ENCODE measurements at regions not wholly inside any gene's neighbourhood (a gene's known extent, or its start where the extent isn't known, plus 50 kb on each side); places are given as distances from the start of the nearest gene placed in this dataset.

DNA sequence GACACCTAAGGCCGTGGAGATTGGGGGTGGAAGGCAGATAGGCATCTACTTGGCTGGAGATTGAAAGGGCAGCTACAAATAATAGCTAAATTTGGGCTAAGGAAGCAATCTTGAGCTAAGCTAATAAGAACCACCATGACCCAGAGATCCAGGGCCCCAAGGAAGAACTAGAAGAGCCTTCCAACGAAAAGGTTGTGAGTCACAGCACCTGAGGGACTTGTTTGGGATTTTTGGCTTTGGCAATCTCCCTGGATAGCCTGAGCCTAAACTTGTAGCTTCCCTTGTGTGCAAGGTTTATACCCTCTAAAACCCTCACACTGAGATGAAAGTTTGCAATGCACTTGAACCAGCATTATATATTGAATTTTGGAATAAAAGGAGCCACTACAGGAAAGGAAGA is 364.0 kb upstream of the IL12A start:
- no peaks in the 10 kb centered on the region for H3K9me3 ChIP-seq (replicated peaks)
- H3K27me3 ChIP-seq (ENCODE audit: low read depth), result no peaks in the 10 kb centered on the region
- H3K36me3 ChIP-seq, result no peaks in the 10 kb centered on the region
- peaks cover 16% of the 10 kb centered on the region for H3K4me1 ChIP-seq
- intact Hi-C loops (cut with micrococcal nuclease), result no loop called here
- no peak for DNase-seq
- TF ChIP-seq, protein P1, sequence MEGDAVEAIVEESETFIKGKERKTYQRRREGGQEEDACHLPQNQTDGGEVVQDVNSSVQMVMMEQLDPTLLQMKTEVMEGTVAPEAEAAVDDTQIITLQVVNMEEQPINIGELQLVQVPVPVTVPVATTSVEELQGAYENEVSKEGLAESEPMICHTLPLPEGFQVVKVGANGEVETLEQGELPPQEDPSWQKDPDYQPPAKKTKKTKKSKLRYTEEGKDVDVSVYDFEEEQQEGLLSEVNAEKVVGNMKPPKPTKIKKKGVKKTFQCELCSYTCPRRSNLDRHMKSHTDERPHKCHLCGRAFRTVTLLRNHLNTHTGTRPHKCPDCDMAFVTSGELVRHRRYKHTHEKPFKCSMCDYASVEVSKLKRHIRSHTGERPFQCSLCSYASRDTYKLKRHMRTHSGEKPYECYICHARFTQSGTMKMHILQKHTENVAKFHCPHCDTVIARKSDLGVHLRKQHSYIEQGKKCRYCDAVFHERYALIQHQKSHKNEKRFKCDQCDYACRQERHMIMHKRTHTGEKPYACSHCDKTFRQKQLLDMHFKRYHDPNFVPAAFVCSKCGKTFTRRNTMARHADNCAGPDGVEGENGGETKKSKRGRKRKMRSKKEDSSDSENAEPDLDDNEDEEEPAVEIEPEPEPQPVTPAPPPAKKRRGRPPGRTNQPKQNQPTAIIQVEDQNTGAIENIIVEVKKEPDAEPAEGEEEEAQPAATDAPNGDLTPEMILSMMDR (IDR thresholded peaks at IDR 0.05; ENCODE audit: borderline replicate concordance), result no peak
- H3K4me3 ChIP-seq, result no peak overlapping the region
- H3K27ac ChIP-seq (replicated peaks), result no peak overlapping the region

DNA sequence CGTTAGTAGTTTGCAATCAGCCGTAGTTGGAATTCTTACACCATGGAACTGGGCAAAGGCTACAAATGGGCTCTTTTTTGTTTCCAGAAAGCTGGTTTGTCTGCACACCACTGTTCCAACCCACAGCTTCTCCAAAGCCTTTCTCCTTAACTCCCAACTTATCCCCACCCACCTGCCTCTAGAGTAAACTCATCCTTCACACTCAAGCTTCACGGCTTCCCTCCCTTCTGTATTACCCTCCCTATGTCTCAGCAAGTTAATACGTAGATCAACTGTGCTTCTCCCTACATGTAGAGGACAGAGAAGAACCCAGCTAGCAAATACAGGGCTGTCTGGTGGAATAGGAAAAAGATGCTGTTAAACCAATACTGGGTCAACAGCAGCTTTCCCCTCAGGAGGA is 363.0 kb upstream of the IL12A start:
- Histone ChIP-seq H3K4me1 (peaks cover 9% of the 10 kb centered on the region), H3K27me3 (ENCODE audit: low read depth) (no peaks in the 10 kb centered on the region), H3K9me3 (replicated peaks) (no peaks in the 10 kb centered on the region), H3K36me3 (no peaks in the 10 kb centered on the region), H3K4me3 (no peak overlapping the region), H3K27ac (replicated peaks) (no peak overlapping the region)
- intact Hi-C loops (cut with micrococcal nuclease), result no loop called here
- TF ChIP-seq, protein P1 (IDR thresholded peaks at IDR 0.05; ENCODE audit: borderline replicate concordance), result no peak
- no peak for DNase-seq

DNA sequence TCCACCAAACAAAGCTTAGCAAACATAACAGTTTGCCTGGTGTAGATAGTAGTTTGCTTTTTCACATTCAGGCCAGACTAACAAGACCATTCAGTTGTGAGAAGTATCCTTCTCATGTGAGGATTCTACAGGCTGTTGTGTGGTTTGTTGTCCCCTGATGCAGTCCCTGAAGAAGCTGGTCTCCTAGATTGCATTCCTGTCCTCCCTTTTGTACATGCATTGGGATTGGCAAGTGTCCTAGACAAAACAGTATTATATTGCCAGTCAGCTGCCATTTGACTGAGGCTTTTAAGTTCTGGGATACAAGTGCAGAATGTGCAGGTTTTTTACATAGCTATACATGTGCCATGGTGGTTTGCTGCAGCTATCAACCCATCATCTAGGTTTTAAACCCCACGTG is 362.0 kb upstream of the IL12A start:
- H3K4me3 ChIP-seq, result no peak overlapping the region
- intact Hi-C loops (cut with micrococcal nuclease), result no loop called here
- TF ChIP-seq, protein P1 (IDR thresholded peaks at IDR 0.05; ENCODE audit: borderline replicate concordance), result no peak
- no peaks in the 10 kb centered on the region for H3K27me3 ChIP-seq (ENCODE audit: low read depth)
- DNase-seq, result no peak
- no peaks in the 10 kb centered on the region for H3K9me3 ChIP-seq (replicated peaks)
- H3K4me1 ChIP-seq, result peaks cover 3% of the 10 kb centered on the region
- no peaks in the 10 kb centered on the region for H3K36me3 ChIP-seq
- H3K27ac ChIP-seq (replicated peaks), result no peak overlapping the region

DNA sequence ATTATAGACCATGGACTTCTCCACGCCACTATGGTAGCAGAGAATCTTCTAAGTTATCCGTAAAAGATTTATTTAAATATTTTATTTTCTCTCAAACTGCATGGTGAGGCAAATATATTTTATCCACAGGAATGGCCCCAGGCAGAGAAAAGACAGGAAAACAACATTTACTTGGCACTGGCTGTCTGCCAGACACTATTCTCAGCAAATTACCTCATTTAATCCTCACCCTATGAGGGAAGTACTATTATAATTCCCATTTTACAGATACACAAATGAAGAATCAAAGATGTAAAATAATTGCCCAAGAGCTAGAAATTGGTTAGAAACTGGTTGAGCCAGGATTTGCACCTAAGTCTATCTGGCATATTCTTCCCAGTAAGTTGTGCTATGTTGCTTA is 361.4 kb upstream of the IL12A start:
- TF ChIP-seq, protein P1 (IDR thresholded peaks at IDR 0.05; ENCODE audit: borderline replicate concordance), result no peak
- Histone ChIP-seq H3K27me3 (ENCODE audit: low read depth) (no peaks in the 10 kb centered on the region), H3K9me3 (replicated peaks) (no peaks in the 10 kb centered on the region), H3K4me3 (no peak overlapping the region), H3K27ac (replicated peaks) (no peak overlapping the region), H3K36me3 (no peaks in the 10 kb centered on the region), H3K4me1 (no peaks in the 10 kb centered on the region)
- intact Hi-C loops (cut with micrococcal nuclease), result no loop called here
- DNase-seq, result no peak

DNA sequence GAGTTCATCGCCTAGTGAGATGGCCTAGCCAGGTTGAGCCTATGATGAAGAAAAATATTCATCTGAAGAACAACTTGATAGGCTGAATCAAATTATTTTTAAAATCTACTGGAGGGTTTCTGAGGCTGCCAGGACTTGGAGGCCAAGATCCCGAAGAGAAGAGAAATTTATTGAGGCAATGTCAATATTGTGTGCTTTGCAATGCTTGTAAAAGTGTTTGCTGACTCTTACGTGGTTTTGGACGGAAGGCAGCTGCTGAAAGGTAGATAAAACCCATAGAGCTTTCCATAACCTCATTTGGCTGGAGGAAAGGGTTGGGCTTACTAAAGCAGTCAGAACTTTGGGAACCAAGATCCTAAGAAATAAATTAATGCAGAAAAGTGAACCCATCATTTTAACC is 361.0 kb upstream of the IL12A start:
- H3K9me3 ChIP-seq (replicated peaks), result no peaks in the 10 kb centered on the region
- no peak for DNase-seq
- TF ChIP-seq, protein P1 (IDR thresholded peaks at IDR 0.05; ENCODE audit: borderline replicate concordance), result no peak
- no peaks in the 10 kb centered on the region for H3K4me1 ChIP-seq
- no peak overlapping the region for H3K27ac ChIP-seq (replicated peaks)
- no peaks in the 10 kb centered on the region for H3K36me3 ChIP-seq
- H3K4me3 ChIP-seq, result no peak overlapping the region
- H3K27me3 ChIP-seq (ENCODE audit: low read depth), result no peaks in the 10 kb centered on the region
- intact Hi-C loops (cut with micrococcal nuclease), result no loop called here
